Osteocyte (in vitro differentiated cells): ENCODE measurements at regions not wholly inside any gene's neighbourhood (a gene's known extent, or its start where the extent isn't known, plus 50 kb on each side); places are given as distances from the start of the nearest gene placed in this dataset.

Experiments
- DNase-seq: peaks from one replicate; pipeline ENCODE4 v3.0.0; 2021; ENCODE audit warnings: mixed read lengths; ENCODE audit not compliant: unreplicated experiment; ENCODE audit errors: extremely low spot score
- H3K27ac Mint-ChIP-seq: one replicate; pipeline ENCODE4 v1.8.0; 2021; ENCODE audit warnings: mild to moderate bottlenecking, mixed read lengths; ENCODE audit not compliant: unreplicated experiment
- H3K27me3 Mint-ChIP-seq: one replicate; pipeline ENCODE4 v1.8.0; 2021; ENCODE audit warnings: mixed read lengths; ENCODE audit not compliant: unreplicated experiment
- H3K36me3 Mint-ChIP-seq: one replicate; pipeline ENCODE4 v1.8.0; 2021; ENCODE audit warnings: mixed read lengths; ENCODE audit not compliant: unreplicated experiment
- H3K4me1 Mint-ChIP-seq: one replicate; pipeline ENCODE4 v1.8.0; 2021; ENCODE audit warnings: mixed read lengths; ENCODE audit not compliant: unreplicated experiment
- H3K4me3 Mint-ChIP-seq: one replicate; pipeline ENCODE4 v1.8.0; 2021; ENCODE audit warnings: mild to moderate bottlenecking, moderate library complexity, mixed read lengths; ENCODE audit not compliant: unreplicated experiment
- H3K9me3 Mint-ChIP-seq: one replicate; pipeline ENCODE4 v1.8.0; 2021; ENCODE audit warnings: mixed read lengths; ENCODE audit not compliant: unreplicated experiment
- CTCF ChIP-seq: fragments of 200-600 bp; sonication (generic); IDR thresholded peaks from 2 replicates; pipeline ENCODE4 v1.5.0; 2021; ENCODE audit warnings: antibody characterized with exemption, mild to moderate bottlenecking, moderate library complexity

- DNase-seq = no peak
- no peaks in the 10 kb centered on the region for H3K27me3 Mint-ChIP-seq
- peaks cover 4% of the 10 kb centered on the region for H3K9me3 Mint-ChIP-seq
- no peaks in the 10 kb centered on the region for H3K36me3 Mint-ChIP-seq
- no peak overlapping the region for H3K4me3 Mint-ChIP-seq
- no peak overlapping the region for H3K27ac Mint-ChIP-seq
- H3K4me1 Mint-ChIP-seq = no peaks in the 10 kb centered on the region
- no peak for TF ChIP-seq CTCF
These were observed 463.6 kb downstream of the ZWINT start for GRCh38 chr10:55897490-55897921.

DNA sequence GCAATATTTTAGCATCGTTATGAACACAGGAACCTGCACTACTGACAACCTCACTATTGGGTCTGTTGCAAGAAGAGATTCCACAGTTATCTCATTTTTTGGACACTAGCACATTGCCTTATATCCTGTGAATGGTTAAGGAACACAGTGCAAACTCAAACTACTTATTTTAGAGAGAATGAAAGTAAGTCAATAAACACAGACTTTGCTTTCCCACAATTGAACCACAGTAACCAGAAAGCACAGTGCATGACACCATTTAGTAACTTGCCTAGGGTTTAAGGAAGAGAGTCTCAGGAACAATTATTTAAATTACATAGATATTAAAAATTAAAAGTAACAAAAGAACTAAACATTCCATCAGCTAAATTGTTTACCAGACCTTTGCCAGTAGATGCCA is 468.8 kb downstream of the ZWINT start:
- H3K36me3 Mint-ChIP-seq = no peaks in the 10 kb centered on the region
- H3K4me3 Mint-ChIP-seq = no peak overlapping the region
- H3K4me1 Mint-ChIP-seq = no peaks in the 10 kb centered on the region
- H3K27ac Mint-ChIP-seq = no peak overlapping the region
- H3K27me3 Mint-ChIP-seq = no peaks in the 10 kb centered on the region
- no peak for DNase-seq
- H3K9me3 Mint-ChIP-seq = peaks cover 4% of the 10 kb centered on the region
- TF ChIP-seq CTCF = no peak

GRCh38 chr10:55881588-55881987 is 479.5 kb downstream of the ZWINT start:
- H3K36me3 Mint-ChIP-seq = no peaks in the 10 kb centered on the region
- H3K4me3 Mint-ChIP-seq = no peak overlapping the region
- no peak for TF ChIP-seq CTCF
- no peaks in the 10 kb centered on the region for H3K4me1 Mint-ChIP-seq
- H3K27ac Mint-ChIP-seq = no peak overlapping the region
- H3K9me3 Mint-ChIP-seq = peaks cover 4% of the 10 kb centered on the region
- H3K27me3 Mint-ChIP-seq = no peaks in the 10 kb centered on the region
- no peak for DNase-seq

- no peak for DNase-seq
- H3K9me3 Mint-ChIP-seq = no peaks in the 10 kb centered on the region
- no peaks in the 10 kb centered on the region for H3K27me3 Mint-ChIP-seq
- no peak for TF ChIP-seq CTCF
- H3K36me3 Mint-ChIP-seq = no peaks in the 10 kb centered on the region
- H3K4me1 Mint-ChIP-seq = no peaks in the 10 kb centered on the region
- no peak overlapping the region for H3K4me3 Mint-ChIP-seq
- no peak overlapping the region for H3K27ac Mint-ChIP-seq
These were observed 487.6 kb downstream of the ZWINT start for GRCh38 chr10:55873485-55873884.

GRCh38 chr10:55870186-55870585 is 490.9 kb downstream of the ZWINT start:
- Mint-ChIP-seq H3K36me3 (no peaks in the 10 kb centered on the region), H3K27ac (no peak overlapping the region), H3K27me3 (no peaks in the 10 kb centered on the region), H3K9me3 (no peaks in the 10 kb centered on the region), H3K4me3 (no peak overlapping the region), H3K4me1 (no peaks in the 10 kb centered on the region)
- TF ChIP-seq CTCF = no peak
- DNase-seq = no peak
